NCI-H2107 treated with DMSO at 0.1 percent for 48 hours (cell line): ENCODE measurements at regions not wholly inside any gene's neighbourhood (a gene's known extent, or its start where the extent isn't known, plus 50 kb on each side); places are given as distances from the start of the nearest gene placed in this dataset.

Source experiments
- DNase-seq: peaks from one replicate; lab custom pipeline; 2025; ENCODE audit not compliant: unreplicated experiment; lab: John Stamatoyannopoulos, UW

GRCh38 chr13:43983373-43983772, 103.7 kb downstream of the LACC1 start:
- no peak for DNase-seq

GRCh38 chr13:43984292-43984691, 104.6 kb downstream of the LACC1 start:
- DNase-seq: no peak

- DNase-seq: no peak
These were observed 105.8 kb downstream of the LACC1 start for GRCh38 chr13:43985422-43986072.

- peak; percentile 68 for DNase-seq
These were observed 106.8 kb downstream of the LACC1 start for GRCh38 chr13:43986421-43986981.

- no peak for DNase-seq
These were observed 108.6 kb downstream of the LACC1 start for GRCh38 chr13:43988302-43988701.

GRCh38 chr13:43990021-43990420, 110.3 kb downstream of the LACC1 start:
- DNase-seq: no peak

- DNase-seq: no peak
These were observed 111.1 kb downstream of the LACC1 start for GRCh38 chr13:43990829-43991228.

- no peak for DNase-seq
These were observed 112.1 kb downstream of the LACC1 start for GRCh38 chr13:43991773-43992201.

- no peak for DNase-seq
These were observed 112.5 kb downstream of the LACC1 start for GRCh38 chr13:43992211-43992610.

GRCh38 chr13:43994999-43995859, 115.5 kb downstream of the LACC1 start:
- DNase-seq: no peak

- DNase-seq: no peak
These were observed 116.5 kb downstream of the LACC1 start for GRCh38 chr13:43996221-43996620.

- peak; percentile 15 for DNase-seq
These were observed 123.8 kb downstream of the LACC1 start for GRCh38 chr13:44003481-44003880.

- no peak for DNase-seq
These were observed 125.2 kb downstream of the LACC1 start for GRCh38 chr13:44004878-44005277.

GRCh38 chr13:44007451-44007850, 127.7 kb downstream of the LACC1 start:
- no peak for DNase-seq

GRCh38 chr13:44011036-44011435, 131.3 kb downstream of the LACC1 start:
- DNase-seq: no peak

- no peak for DNase-seq
These were observed 133.4 kb downstream of the LACC1 start for GRCh38 chr13:44012910-44013757.

GRCh38 chr13:44013758-44014291, 134.1 kb downstream of the LACC1 start:
- no peak for DNase-seq

- DNase-seq: no peak
These were observed 134.8 kb downstream of the LACC1 start for GRCh38 chr13:44014501-44014900.

- no peak for DNase-seq
These were observed 135.4 kb downstream of the LACC1 start for GRCh38 chr13:44015118-44015517.

- no peak for DNase-seq
These were observed 136.1 kb downstream of the LACC1 start for GRCh38 chr13:44015811-44016210.

- DNase-seq: no peak
These were observed 138.1 kb downstream of the LACC1 start for GRCh38 chr13:44017756-44018309.
